NCI-H187 (cell line): ENCODE measurements at regions not wholly inside any gene's neighbourhood (a gene's known extent, or its start where the extent isn't known, plus 50 kb on each side); places are given as distances from the start of the nearest gene placed in this dataset.
"Not testable (repeated sequence)": the region's sequence is repeated elsewhere in the genome, so short reads cannot be mapped to it uniquely, and the experiment has no call there.

Source experiments
- DNase-seq, 2 experiments: peaks; one replicate each; lab custom pipeline; 2025; lab: John Stamatoyannopoulos, UW

DNA sequence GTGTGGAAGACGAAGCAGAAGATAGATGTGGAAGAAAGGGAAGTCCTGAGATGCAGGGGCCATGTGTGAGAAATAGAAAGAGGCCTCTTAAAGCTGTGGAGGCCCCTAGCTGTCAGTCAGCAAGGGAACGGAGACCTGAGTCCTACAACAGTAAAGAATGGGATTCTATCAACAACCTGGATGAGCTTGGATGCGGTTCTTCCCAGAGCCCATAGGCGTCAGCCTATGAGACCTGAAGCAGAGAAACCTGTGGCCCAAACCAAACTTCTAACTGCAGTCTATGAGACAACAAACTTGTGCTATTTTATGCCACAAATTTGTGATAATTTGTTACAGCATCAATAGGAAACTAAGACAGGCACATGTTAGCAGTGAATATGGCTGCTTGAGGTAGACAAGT is 583.7 kb downstream of the ADCYAP1 start:
- no peak for DNase-seq

DNA sequence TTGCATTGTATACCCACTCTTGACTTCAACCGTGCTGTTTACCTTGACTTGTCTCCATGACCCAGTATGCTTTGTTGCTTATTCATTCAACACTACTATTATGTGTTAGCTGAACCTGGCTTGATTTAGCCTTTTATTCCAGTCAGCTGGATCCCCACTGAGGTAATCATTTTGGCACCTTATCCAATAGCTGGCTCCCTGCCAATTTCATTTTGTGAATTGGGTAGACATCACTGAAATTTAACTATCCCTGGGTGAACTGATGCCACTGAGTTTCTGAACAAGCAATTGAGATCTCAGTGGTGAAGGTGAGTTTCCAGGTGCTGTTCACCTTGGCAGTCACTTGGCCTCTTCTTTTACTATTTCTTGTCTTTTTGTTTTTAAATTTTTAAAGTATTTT is 584.3 kb downstream of the ADCYAP1 start:
- DNase-seq, result no peak

DNA sequence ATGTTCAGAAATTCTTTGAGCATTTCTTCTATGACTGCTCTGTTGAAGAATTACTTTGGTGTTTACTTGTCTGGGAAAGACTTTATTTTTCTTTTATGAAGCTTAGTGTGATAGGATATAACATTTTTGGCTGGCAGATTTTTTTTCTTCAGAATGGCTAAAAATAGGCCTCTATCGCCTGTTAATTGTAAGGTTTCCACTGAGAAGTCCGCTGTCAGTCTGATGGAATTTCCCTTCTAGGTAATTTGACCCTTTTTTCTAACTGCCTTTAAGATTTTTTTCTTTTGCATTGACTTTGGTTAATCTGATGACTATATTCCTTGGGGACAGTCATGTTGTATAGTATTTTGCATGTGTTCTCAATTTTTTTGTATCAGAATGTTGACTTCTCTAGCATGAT is 590.7 kb downstream of the ADCYAP1 start:
- no peak for DNase-seq

DNA sequence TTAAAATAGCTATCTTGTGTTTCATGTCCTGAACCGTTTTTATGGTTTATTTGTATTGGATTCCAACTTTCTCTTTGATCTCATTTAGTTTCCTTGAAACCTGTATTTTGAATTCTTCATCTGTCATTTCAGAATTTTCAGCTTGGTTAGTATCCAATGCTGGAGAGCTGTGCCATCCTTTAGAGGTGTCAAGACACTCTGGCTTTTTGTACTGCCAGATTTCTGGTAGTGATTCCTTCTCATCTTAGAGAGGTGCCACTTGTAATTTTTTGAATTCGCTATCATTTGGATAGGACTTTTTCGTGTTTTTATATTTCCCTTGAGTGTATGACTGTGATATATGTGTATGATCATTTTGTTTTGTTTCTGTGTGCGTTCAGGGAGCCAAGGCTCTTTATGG is 591.4 kb downstream of the ADCYAP1 start:
- no peak for DNase-seq

DNA sequence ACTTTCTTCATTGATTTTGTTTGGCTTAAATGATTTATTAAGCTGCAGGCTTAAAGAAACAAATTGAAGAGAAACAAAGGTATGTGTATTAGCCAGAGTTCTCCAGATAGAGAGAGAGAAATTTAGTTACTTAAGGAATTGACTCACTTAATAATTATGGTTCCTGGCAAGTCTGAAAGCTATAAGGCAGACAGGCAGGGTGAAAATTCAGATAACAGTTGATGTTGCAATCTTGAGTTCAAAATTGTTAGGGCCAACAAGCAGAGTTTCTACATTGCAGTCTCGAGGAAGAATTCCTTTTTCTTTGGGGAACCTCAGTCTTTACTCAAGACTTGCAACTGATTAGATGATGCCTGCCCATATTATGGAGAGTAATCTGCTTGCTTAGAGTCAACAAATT is 593.5 kb downstream of the ADCYAP1 start:
- no peak for DNase-seq

DNA sequence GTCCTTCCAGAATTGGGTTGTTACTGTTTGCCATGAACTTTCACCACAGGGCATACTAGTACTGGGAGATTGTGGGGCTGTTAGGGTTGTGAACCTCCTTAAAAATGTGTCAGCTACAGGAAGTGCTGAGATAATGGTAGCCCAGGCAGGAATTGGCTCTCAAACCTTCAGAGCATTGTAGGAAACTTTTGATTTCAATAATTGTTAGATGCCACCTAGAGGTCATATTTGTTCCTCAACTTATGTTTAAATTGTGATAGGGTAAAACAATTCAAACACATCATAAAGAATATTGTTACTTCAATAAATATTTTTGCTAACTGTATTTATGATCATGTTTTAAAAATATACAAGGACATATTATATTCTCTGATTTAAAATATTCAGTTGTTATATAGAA is 594.6 kb downstream of the ADCYAP1 start:
- DNase-seq, result no peak

DNA sequence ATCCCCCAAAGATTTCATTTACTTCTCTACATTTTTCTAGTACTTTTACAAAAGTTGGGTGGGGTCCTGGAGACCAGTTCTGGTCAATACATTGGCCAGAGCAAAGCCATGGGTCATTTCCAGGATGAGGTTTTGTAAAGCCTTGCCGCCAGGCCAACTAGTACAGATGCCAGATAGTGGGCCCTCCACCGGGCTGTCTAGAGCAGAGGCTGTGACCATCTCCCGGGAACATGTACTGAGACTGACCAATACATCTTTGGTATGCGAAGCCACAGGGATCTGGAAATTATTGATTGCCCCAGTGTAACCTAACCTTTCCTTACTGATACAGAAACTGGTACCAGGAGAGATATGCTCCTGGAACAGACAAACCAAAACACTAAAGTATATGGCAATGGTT is 599.2 kb downstream of the ADCYAP1 start:
- DNase-seq, result no peak

DNA sequence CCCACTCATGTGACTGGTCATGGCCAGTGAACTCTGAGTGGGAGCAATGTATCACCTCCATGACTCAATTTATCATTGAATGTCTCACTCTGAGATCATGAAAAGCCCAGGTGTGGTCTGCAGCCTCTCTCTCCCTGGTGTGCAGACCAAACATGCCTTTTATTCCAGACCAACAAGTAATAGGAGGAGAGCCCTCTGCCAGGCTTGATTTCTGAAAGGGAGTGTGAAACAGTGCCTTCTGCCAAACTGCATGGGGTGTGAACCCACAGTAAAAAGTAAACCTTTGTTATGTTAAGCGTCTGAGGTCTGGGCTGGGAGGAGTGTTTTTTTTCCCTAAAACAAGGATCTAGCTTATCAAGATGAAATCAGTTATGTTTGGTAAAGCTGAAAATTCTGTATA is 601.2 kb downstream of the ADCYAP1 start:
- no peak for DNase-seq

DNA sequence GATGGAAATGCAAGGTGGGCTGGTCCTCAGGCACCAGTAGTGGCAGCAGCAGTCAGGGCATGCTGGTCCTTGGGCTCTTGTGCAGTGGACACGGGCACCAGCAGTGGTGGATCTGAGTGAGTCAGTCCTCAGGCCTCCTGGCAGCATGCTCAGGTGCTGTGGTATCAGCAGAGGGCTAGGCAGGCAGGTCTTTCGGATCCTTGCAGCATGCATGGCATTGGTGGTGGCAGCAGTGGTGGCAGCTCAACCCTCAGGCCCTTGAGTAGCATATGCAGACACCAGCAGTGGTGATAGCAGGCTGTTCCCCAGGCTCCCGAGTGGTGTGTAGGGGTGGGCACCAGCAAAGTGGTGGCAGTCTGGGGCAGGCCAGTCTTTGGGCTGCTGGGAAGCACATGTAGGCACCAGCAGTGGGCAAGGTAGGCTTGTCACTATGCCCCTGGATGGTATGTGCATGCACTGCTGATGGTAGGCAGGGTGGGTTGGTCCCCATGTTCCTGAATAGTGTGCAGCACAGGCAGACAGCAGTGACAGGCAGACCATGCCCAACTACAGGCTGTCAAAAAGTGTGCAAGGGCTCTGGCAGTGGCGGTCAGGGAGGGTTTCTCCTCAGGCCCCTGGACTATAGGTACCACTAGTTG is 606.0 kb downstream of the ADCYAP1 start:
- no peak for DNase-seq

DNA sequence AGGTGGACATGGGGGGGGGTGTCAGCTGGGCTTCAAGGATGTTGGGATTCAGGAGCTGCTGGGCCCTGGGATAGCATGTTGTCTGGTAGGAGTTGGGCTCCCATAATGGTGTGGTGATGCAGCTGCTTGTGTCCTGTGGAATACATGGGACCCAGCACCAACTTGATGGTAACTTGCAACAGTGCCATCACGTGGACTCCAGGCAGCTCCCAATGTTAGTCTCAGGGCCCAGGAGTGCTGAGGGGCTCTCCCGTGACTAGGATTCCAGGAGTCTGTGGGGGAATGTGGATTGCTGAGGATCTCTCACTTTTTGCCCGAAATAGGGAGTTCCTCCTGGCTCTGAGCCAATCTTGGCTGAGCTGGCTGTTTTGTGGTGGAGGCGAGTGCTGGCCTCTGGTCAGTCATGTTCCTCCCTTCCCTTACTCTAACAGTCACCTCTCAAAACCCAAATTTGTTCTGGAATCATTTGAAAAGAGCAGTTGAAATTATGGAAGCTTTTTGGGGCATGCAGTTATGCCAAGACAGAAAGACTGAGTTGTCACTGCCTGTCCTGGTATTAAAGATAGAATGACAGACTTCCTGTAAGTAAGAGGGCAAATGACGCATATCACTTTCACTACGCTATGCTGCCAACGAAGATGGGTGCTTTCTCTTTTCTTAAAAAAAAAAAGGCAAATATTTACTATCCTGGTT is 607.1 kb downstream of the ADCYAP1 start:
- DNase-seq, result no peak

DNA sequence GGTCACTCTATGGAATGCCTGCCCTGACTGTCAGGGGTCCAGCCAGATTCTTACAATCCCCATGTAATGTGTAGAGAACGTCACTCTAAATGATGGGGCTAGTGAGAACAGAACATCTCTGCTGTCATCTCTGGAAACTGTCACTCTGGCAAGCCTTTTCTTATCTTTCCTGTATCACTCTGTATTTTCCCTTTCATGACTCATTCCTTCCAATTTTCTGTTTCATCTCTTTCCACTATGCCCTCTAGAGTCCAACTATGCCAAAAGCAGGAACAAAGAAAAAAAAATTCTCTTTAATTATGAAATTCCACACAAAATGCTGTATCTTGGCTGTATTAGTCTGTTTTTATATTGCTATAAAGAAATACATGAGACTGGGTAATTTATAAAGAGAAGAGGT is 608.8 kb downstream of the ADCYAP1 start:
- DNase-seq, result no peak

DNA sequence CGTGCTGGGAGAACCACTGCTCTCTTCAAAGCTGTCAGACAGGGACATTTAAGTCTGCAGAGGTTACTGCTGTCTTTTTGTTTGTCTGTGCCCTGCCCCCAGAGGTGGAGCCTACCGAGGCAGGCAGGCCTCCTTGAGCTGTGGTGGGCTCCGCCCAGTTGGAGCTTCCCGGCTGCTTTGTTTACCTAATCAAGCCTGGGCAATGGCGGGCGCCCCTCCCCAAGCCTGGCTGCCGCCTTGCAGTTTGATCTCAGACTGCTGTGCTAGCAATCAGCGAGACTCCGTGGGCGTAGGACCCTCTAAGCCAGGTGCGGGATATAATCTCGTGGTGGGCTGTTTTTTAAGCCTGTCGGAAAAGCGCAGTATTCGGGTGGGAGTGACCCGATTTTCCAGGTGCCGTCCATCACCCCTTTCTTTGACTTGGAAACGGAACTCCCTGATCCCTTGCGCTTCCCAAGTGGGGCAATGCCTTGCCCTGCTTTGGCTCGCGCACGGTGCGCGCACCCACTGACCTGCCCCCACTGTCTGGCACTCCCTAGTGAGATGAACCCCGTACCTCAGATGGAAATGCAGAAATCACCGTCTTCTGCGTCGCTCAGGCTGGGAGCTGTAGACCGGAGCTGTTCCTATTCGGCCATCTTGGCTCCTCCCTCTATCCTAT is 617.0 kb downstream of the ADCYAP1 start:
- DNase-seq, result not testable (repeated sequence)

DNA sequence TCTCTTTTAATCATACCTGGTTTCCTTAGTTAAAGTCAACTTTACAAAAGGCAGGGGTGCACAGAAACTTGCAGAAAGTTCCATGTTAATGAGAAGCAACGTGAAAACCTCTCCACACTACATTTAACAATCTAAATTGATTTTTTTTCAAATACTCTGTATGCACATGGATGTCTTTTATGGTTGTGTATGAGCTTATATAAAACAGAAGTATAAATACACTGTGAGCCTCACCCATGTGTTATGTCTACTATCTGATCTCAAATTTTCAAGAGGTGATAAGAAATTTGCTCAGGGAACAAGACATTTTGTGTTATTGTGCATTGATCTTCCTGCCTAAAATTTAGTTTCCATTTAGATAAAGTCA is 617.6 kb downstream of the ADCYAP1 start:
- no peak for DNase-seq

DNA sequence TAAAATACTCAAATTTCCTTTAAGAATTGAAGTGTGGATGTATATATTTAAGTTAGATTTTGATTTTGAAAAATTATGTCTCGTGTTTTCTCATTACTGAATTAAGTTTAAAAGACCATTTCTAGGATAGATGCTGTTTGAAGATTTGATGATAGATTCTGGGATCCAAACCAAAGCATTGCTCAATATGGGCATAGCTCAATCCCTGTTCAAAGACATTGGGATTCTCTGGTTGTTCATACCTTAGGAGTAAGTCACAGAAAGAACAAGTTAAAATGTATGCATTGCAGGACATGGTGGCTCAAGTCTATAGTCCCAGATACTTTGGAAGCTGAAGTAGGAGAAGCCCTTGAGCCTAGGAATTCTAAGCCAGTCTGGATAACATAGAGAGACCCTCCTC is 622.3 kb downstream of the ADCYAP1 start:
- DNase-seq, result no peak

DNA sequence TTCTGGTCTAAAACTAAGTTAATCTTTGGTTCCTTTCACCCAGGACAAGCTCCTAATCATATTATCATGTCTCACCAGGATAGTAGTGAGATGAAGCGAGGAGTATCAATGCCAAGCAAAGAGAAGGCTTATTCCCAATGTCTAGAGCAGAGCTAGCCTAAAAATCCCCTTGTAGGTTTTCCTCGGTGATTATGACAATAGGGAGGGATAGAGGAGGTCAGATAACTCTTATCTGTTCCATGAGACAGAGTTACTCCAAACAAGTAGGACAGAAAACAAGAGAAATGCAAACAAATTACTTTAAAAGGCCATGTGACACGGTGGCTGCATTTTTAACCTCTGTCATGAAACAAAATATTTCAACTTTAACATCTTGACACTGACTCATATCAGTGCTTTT is 623.1 kb downstream of the ADCYAP1 start:
- no peak for DNase-seq

DNA sequence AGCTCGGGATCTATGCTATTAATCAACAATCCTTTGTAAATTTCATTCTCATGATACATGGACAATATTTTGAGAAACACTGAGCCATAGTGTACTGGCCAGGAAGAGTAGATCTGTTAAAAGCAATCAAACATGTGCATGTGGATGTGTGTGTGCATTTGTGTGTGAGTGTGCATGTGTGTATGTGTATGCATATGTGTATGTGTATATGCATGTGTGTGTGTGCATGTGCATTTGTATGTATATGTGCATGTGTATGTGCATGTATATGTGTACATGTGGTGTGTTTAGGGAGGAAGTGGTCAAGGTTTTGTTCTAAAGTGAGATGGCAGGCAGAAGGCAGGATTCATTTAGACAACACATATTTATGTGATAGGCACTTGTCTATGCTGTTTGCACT is 623.8 kb downstream of the ADCYAP1 start:
- no peak for DNase-seq

DNA sequence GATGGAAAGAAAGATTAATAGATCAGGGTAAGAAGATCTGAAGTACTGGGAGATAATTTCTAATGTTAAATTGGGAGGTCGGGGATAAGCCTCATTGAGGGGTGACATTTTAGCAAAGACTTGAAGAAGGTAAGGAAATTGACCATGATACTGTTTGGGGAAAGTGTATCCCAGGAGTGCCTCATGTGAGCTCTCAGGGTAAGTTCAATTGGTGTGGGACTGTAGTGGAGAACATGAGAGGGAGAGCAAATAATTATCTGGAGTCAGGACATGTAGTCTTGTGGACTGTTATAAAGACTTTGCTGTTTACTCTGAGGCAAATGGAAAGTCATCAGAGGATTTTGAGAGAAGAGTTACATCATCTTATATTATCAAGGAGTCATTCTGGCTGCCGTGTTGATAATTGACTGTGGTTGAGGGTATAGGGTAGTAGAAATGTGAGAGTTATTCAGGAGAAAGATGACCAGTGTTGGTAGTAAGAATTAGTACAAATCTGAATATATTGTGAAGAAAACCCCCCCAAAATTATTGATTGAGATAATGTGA is 624.4 kb downstream of the ADCYAP1 start:
- DNase-seq, result no peak

DNA sequence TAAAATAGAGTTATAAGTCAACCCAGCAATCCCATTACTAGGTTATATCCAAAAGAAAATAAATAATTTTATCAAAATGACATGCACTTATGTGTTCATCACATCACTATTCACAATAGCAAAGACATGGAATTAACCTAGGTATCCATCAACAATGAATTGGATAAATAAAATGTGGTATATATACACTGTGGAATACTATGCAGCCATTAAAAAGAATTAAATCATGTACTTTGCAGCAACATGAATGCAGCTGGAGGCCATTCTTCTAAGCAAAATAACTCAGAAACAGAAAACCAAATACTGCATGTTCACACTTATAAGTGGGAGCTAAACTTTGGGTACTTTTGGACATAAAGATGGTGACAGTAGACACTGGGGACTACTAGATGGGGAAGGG is 626.0 kb downstream of the ADCYAP1 start:
- DNase-seq, result no peak

DNA sequence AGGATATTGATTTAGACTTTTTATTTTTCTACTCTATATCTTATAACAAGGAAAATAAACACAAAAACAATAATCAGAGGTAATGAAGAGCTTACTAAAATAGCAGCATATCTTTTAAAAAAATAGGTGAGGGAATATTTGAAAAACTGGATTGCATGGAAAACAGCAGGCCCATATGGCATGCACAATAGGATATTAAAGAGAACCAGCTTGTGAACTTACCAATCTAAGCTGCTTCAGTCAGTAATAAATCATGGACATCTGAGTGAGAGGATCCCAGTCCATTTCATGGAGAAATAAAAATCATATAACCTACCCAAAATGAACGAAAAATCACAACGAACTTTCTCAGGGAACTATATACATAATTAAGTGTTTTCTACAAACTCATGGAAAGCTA is 634.6 kb downstream of the ADCYAP1 start:
- DNase-seq, result no peak

DNA sequence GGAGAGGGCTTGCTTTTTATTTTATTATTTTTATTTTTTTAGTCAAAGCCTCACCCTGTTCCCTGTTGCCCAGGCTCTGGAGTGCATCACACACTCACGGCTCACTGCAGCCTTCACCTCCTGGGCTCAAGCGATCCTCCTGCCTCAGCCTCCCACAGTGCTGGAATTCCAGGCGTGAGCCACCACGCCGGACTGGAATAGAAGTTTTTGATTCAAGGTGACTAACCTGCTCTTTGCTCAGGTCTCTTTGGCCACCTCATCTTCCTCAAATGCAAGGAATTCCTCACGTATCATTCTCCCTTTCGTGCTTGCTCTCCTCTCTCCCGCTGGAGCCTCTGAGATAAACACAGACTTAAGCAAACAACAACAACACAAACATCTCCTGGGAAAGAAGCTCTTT is 636.8 kb downstream of the ADCYAP1 start:
- no peak for DNase-seq

DNA sequence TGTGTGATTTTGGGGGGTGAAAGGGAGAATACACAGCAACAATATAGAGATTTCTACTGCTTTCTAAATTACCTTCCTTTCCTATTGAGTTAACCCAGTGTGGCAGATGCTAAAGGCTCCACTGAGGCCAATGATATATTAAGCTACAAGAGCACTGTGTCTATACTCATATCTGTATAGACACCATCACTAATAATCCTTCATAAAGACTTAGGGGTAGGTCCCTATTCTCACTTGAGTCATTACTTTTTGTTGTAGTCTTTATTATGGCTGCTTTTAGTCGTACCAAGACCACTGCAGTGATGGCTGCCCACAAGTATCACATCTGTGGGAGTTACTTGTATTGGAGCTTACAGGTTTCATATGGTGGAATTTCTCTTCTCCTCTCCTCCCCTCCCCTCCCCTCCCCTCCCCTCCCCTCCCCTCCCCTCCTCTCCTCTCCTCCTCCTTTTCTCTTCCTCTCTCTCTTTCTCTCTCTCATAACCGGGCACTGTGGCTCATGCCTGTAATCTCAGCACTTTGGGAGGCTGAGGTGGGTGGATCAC is 637.6 kb downstream of the ADCYAP1 start:
- DNase-seq, result no peak

DNA sequence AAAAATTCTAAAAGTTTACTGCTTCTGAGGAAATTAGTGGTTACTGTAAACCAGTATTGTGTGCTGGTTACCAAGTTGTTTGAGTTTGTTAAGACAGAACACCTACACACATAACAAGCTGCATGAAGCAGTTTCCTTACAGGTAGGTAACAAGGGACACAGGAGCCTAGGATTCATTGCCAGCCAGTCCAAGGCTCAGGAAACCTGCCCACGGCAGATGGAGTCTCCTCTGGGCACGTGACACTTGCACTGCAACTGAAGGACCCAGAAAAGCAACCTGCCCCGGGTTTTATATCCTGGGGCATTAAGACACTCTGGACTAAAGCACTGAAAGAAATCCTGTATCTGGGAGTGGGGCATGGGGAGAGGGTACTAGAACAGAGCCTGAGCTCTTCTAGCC is 639.3 kb downstream of the ADCYAP1 start:
- no peak for DNase-seq

DNA sequence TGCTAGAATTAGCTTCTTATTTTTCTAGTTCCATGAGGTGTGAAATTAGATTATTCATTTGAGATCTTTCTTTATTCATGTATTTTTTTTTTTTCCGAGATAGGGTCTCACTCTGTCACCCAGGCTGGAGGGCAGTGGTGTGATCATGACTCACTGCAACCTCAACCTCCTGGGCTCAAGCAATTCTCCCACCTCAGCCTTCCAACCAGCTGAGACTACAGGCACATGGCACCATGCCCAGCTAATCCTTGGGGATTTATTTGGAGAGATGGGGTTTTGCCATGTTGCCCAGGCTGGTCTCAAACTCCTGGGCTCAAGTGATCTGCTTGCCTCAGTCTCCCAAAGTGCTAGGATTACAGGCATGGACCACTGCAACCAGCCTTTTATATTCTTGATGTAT is 653.0 kb downstream of the ADCYAP1 start:
- DNase-seq, result not testable (repeated sequence)
